GM13976 (cell line): ENCODE measurements at regions not wholly inside any gene's neighbourhood (a gene's known extent, or its start where the extent isn't known, plus 50 kb on each side); places are given as distances from the start of the nearest gene placed in this dataset.

Experiments used
- DNase-seq: peaks from one replicate; pipeline ENCODE4 v3.0.0; 2012; ENCODE audit warnings: low spot score
- CTCF ChIP-seq: IDR thresholded peaks from 2 replicates; pipeline ENCODE4 v1.5.1; 2012; ENCODE audit warnings: borderline replicate concordance, mild to moderate bottlenecking; ENCODE audit not compliant: insufficient read depth; ENCODE audit errors: extremely low read depth, missing control alignments, control extremely low read depth
- in situ Hi-C: fragments of 300-500 bp; cut with MboI; formaldehyde crosslinking; loops from one replicate; pipeline ENCODE4 v1.12.0; 2022; ENCODE audit warnings: low sequenced_read_pairs, mixed read lengths, inconsistent platforms; ENCODE audit not compliant: unreplicated experiment

DNA sequence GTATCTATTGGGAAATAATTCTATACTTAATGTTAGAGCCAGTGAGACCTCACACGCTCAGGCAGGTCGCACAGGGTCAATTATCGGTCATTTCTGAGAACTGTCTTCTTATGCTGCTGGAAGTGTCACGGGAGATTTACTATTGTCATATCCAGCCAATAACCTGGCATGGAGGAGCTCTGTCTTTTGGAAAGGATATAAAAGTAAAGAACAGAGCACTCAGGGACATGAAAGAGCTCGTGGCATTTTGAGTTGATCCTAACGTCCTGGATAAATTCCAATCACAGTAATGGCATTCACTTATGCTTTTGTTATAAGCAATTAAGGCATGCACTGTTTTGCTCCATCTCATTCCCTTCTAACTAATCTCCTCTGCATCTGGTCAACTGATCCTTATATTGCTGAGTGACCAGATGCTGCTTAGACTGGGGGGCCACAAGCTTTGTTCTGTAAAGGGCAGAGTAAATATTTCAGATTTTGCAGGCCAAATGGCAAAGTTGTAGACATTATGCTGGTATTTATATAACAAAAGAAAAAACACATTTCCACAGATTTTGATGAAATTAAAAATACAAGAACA lies 453.5 kb upstream of the SMIM21 start:
- TF ChIP-seq CTCF, result no peak
- in situ Hi-C loops, result no loop called here

DNA sequence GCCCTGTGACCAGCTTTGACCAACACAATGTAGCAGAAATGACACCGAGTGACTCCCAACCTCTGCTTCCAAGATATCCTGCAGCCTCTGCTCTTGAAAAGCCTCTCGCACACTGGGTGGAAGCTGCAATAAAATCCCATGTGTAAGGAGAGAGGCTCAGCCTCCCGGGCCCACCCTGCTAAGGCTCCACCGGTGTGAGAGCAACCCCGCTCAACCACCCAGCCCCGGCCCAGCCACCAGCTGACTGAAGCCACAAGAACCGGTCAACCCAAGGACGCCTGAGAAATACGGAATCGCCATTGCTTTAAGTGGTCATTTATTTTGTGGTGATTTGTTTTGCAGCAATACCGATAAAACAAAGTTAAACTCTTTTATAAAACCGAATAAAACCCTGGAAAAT lies 452.8 kb upstream of the SMIM21 start:
- DNase-seq, result no peak
- in situ Hi-C loops, result no loop called here
- TF ChIP-seq CTCF, result no peak

More for the DNA sequence above, 453.5 kb upstream of the SMIM21 start:
- no peak for DNase-seq

GRCh38 chr18:75879196-75879595 lies 451.7 kb upstream of the SMIM21 start:
- no peak for DNase-seq
- TF ChIP-seq CTCF, result no peak
- in situ Hi-C loops, result no loop called here

GRCh38 chr18:75875559-75875958 lies 448.1 kb upstream of the SMIM21 start:
- in situ Hi-C loops, result no loop called here
- DNase-seq, result no peak
- no peak for TF ChIP-seq CTCF

DNA sequence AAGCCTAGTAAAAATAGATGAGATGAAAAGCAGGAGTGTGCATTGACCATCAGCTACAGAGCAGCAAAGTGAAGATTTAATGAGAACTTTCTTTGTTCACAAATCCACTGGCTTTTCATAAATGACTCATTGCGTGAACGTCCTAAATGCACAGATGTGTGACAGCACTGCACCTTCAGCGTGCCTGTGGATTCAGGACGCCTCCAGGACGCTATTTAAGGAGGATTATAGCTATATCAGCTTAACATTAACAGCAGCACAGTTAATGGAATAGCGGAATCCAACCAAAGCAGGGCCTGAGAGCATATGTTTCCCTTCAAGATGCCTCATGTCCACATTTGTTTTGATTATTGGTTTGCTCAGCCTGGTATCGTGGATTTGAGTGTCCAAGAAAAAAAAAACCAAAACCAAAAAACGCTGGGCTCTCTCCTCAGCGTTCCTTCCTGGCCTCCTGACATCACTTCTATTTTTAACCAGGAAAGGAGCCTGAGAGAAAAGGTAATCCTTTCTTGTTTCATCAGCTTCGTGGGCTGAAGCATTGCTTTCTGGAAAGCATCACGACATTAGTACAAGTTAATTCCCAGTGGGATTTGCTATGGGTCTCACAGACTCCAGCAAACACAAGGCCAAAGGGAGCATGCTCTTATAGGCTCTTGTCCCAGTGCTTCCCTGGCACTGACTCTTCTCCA lies 447.0 kb upstream of the SMIM21 start:
- no peak for DNase-seq
- TF ChIP-seq CTCF, result no peak
- in situ Hi-C loops, result no loop called here

- no peak for TF ChIP-seq CTCF
- in situ Hi-C loops, result no loop called here
- DNase-seq, result no peak
Measured at GRCh38 chr18:75871596-75871995, 444.1 kb upstream of the SMIM21 start.
